ACHN (cell line): ENCODE measurements at regions not wholly inside any gene's neighbourhood (a gene's known extent, or its start where the extent isn't known, plus 50 kb on each side); places are given as distances from the start of the nearest gene placed in this dataset.
A peak's percentile ranks its signal among the peaks of the same experiment; 100 is the strongest.
"Not testable (repeated sequence)": the region's sequence is repeated elsewhere in the genome, so short reads cannot be mapped to it uniquely, and the experiment has no call there.

ENCODE experiments used
- DNase-seq: peaks from one replicate; pipeline ENCODE4 v3.0.0-alpha.2; 2015
- in situ Hi-C: cut with HindIII; loops from 2 replicates; pipeline ENCODE4 v1.10.0; 2017; ENCODE audit warnings: low sequenced_read_pairs, low pct_ligation_motif_present, low pct_unique_long_range_greater_than_20kb

- DNase-seq = no peak
- in situ Hi-C loops = no loop called here
Measured at GRCh38 chr3:107915706-107916105, 175.1 kb downstream of the CD47 start.

- DNase-seq = no peak
- in situ Hi-C loops = no loop called here
Measured at GRCh38 chr3:107913701-107914100, 177.1 kb downstream of the CD47 start.

GRCh38 chr3:107911337-107912000 is 179.4 kb downstream of the CD47 start:
- DNase-seq = no peak
- in situ Hi-C loops = no loop called here

GRCh38 chr3:107910713-107911259 is 180.0 kb downstream of the CD47 start:
- DNase-seq = no peak
- in situ Hi-C loops = no loop called here

- DNase-seq, in situ Hi-C loops: not testable (repeated sequence)
Measured at GRCh38 chr3:107909583-107909982, 181.2 kb downstream of the CD47 start.

GRCh38 chr3:107907996-107908395 is 182.8 kb downstream of the CD47 start:
- in situ Hi-C loops = no loop called here

GRCh38 chr3:107904536-107905066 is 186.2 kb downstream of the CD47 start:
- in situ Hi-C loops = no loop called here
- no peak for DNase-seq

More at GRCh38 chr3:107907996-107908395, 182.8 kb downstream of the CD47 start:
- DNase-seq = no peak

- DNase-seq = no peak
- in situ Hi-C loops = no loop called here
Measured at GRCh38 chr3:107899990-107900651, 190.7 kb downstream of the CD47 start.

- no peak for DNase-seq
- in situ Hi-C loops = no loop called here
Measured at GRCh38 chr3:107897471-107898061, 193.3 kb downstream of the CD47 start.

- in situ Hi-C loops = no loop called here
- no peak for DNase-seq
Measured at GRCh38 chr3:107894998-107895397, 195.8 kb downstream of the CD47 start.

- in situ Hi-C loops = no loop called here
- DNase-seq = no peak
Measured at GRCh38 chr3:107892955-107893624, 197.7 kb downstream of the CD47 start.

GRCh38 chr3:107884719-107885460 is 205.9 kb downstream of the CD47 start:
- DNase-seq = peak; percentile 2
- in situ Hi-C loops = no loop called here

GRCh38 chr3:107884028-107884427 is 206.8 kb downstream of the CD47 start:
- in situ Hi-C loops = no loop called here
- DNase-seq = no peak

- DNase-seq = no peak
- in situ Hi-C loops = no loop called here
Measured at GRCh38 chr3:107882881-107883280, 207.9 kb downstream of the CD47 start.

- DNase-seq = no peak
- in situ Hi-C loops = no loop called here
Measured at GRCh38 chr3:107882261-107882660, 208.6 kb downstream of the CD47 start.

- in situ Hi-C loops = no loop called here
- DNase-seq = no peak
Measured at GRCh38 chr3:107881509-107881908, 209.3 kb downstream of the CD47 start.

- in situ Hi-C loops = no loop called here
- DNase-seq = no peak
Measured at GRCh38 chr3:107880702-107881101, 210.1 kb downstream of the CD47 start.

- no peak for DNase-seq
- in situ Hi-C loops = no loop called here
Measured at GRCh38 chr3:107877936-107878335, 212.9 kb downstream of the CD47 start.
